ENCODE measurements at regions not wholly inside any gene's neighbourhood (a gene's known extent, or its start where the extent isn't known, plus 50 kb on each side); places are given as distances from the start of the nearest gene placed in this dataset.
"Not testable (repeated sequence)": the region's sequence is repeated elsewhere in the genome, so short reads cannot be mapped to it uniquely, and the experiment has no call there.

DNA sequence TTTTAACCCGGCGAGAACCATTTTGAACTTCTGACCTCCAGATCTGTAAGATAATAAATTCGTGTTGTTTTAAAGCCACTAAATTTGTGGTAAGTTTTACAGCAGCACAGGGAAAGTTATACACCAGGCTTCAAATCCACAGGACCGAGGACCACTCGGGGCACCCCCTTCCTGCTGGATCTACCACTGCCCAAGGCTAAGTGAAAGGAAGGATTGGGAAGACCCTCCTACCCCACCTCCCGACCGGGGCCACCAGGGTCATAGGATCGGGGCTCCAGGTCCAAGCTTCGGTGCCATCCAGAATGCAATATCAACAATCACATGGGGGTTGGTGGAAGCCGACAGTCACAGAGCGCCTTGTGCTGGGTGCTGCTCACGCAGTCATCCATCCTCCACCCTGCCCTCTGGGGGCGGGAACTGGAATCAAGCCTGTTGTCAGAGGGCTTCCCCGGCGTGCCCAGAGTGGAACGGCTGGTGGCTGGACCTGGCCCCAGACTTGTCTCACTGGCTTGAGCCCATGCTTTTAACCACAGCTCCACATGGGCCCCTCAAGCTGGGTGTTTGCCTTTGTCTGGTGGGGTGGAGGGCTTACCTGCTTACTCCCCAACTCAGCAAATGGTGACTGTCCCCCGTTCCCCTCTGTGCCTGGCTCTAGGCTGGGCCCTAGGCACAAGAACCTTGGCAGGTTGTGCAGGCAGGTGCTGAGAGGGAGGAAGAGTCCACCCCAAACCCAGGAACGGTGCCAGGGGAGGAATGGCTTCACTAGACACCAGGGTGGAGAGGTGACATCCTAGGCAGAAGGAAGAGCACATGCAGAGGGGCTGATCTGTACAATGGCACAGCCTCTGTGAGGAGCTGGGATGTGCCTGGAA, 180.3 kb upstream of the RTL1 start:
- no peak for DNase-seq

DNA sequence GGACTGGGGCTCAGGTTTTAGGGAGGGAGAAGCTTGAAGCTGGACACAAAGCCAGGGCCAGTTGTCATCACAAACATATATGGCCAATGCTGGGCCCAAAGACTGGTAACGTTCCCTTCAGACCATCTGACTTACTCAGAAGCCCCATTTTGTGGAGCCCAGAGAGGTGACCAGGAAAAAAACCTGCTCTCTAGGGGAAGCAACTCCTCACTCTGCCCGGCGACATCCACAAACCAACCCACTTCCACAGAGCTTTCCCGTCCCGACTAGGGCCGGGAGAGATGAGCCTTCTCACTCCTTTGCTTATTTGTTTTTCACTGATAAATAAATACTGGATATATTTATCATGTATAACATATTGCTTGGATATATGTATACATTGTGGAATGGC, 180.9 kb upstream of the RTL1 start:
- no peak for DNase-seq

DNA sequence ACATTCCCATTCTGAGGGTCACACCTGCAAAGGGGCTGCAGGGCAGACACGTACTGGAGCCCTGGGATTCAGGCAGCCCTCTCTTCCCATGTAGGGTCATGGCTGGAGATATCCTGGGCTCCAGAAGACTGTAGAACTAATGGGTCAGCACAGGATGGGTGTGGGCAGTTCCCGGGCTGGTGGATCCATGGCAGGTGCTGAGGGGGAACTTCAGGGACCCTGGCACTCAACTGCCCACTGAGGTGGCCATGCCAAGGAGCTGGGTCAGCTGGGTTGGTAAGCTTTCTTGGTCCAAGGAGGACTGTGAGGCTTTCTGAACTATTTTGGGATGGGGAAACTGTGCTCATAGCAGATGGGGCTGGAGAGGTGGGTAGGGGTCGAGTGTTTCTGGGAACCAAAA, 183.4 kb upstream of the RTL1 start:
- DNase-seq, result no peak

DNA sequence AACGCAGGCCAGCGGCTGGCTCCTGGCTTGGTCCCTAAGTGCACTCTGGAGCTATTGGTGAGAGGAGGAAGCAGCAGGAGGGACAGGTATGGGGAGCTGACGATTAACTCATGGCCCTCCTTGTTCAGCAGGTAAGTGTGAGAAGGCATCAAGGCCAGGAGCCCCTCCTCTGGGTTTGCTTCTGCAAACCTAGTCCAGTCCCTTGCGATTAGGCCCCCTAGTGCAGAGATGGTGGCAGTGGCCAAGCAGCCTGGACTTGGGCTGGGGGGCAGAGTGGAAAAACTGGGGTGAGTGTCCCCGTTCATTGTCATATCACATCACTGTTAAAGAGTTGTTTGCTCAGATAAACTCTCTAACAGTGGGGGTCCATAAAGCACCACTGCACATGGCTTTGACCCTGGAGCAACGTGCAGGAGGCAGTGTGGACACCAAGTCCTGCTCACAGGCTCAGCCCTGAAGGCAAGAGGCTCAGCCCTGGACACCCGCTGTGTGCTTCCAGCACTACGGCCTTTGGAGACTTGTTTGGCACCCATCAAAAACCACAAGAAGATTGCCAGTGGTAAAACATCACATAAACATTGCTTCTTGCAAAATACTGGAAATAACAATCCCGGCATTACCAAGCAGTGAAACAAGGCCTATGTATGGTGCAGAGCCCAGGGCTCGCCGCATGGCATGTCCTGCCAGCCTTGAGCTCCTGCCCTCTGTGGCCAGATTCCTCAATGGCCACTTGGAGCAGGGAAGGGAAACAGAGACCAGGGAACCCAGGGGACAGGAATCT, 184.3 kb upstream of the RTL1 start:
- DNase-seq, result no peak

DNA sequence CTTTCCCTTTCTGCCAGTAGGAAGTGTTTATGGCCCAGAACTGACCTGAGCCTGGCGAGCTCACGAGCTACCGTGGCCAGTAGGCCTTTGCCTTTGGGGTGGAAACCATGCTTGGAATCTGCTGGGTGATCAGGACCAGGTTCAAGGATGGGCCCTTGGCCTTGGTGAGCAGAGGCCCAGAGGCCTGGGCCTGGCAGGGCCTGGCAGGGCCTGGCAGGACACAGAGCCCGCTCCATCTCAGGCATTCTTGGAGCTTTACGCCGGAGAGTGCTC, 184.8 kb upstream of the RTL1 start:
- no peak for DNase-seq

DNA sequence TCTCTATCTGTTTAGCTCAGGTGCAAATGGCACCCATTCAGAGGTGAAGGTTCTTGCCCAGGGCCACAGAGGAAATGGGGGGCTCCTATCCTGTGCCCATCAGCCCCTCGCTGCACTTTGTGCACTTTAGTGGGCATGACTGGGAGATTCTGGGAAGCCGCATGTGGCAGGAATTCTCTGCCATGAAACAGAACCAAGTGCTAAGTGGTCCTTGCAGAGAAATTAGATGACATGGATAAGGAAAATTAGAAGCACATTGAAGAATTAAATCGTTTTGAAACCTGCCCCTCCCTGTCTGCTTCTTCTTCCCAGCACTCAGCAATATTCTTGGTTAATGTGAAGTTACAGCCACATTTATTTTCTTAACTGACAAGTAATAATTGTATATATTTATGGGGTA, 185.2 kb upstream of the RTL1 start:
- DNase-seq, result no peak

DNA sequence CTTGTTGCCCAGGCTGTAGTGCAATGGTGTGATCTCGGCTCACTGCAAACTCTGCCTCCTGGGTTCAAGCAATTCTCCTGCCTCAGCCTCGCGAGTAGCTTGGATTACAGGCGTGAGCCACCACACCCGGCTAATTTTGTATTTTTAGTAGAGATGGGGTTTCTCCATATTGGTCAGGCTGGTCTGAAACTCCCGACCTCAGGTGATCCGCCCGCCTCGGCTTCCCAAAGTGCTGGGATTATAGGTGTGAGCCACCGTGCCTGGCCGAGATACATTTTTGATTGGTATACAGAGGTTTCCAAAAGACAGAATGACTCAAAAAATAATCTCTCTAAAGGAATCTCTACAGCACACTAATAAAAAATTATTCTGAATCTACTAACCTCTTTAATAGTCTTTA, 187.0 kb upstream of the RTL1 start:
- not testable (repeated sequence) for DNase-seq

DNA sequence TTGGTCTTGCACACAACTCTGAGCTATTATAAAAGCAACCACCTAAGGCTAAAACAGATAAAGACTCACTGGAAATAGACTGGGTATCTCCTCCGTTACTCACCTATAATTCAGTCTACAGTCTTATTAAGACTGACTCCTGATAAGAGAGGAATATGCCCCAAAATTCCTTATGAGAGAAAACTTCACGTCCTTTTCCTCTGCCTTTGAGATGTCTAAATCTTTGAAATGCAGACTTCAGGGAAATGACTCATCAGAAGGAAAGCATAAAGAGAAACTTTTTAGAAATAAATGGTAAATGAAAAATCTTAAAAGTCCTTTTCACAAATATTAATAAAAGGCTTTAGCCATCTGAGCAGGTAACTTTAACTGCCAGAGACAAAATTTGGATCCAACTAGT, 187.5 kb upstream of the RTL1 start:
- DNase-seq, result no peak

DNA sequence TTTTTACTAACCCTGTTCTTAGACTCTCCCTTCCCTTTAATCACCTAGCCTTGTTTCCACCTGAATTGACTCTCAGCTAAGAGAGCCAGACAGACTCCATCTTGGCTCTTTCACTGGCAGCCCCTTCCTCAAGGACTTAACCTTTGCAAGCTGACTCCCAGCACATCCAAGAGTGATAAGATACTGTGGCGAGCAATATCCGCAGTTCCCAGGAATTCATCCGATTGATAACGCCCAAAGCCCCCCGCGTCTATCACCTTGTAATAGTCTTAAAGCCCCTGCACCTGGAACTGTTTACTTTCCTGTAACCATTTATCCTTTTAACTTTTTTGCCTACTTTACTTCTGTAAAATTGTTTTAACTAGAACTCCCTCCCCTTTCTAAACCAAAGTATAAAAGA, 191.4 kb upstream of the RTL1 start:
- DNase-seq, result not testable (repeated sequence)

DNA sequence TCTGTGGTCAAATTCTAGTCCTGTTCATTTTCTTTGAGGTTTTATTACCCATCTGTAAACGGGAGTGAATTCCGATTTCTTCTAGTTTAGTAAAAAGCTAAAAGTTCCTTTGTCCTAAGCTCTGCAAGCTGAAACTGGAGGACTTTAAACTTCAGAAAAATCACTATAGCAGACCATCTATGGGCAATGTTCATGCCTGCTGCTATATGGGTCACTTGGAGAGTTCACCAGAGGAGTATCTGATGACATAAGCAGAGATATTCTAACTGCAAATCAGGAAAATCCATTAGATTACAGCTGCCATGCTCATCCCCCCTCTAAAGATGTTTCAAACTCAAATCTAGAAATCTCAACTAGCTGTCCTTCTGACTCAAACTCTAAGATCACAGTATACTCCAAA, 193.0 kb upstream of the RTL1 start:
- no peak for DNase-seq

DNA sequence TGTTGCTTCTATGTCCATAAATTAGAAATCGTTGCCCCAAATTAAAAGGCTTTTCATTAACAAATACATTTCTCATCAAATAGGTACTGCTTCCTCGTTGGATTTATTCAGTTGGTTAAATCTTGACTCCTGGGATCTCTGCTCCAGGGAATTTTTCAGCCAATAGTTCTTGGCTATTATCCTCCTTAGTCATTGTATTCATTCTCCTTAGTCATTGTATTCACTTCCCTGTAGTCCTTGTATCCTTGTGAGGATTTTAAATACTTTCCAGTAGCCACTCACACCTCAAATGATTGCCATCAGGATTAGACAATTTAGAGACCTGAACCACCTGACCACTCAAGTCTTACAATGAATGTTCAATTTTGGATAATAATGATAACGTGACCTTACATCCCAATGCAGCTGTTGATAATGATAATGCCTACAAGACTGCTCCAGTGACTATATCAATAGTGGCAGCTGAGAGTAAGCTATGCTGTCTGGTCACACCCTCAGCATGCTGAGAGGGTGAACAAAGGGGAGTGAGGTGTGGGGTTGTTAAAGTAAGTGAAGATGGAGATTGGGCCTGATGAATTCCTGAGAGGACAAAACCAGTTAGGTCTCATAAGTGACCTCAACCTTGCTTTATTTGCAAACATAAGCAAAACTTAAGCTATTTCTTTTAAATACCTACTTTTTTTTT, 193.7 kb upstream of the RTL1 start:
- DNase-seq, result no peak

DNA sequence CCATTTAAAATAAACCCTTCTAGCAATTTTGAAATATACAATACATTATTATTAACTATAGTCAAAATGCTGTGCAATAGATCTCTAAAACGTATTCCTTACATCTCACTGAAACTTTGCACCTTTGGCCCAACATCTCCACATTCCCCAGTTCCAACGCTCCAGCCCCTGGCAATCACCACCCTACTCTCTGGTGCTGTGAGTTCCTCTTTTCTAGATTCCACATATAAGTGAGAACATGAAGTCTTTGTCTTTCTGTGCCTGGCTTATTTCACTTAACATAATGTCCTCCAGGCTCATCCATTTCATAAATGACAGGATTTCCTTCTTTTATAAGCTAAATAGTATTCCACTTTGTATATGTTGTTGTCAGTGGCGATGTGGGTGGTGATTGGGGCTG, 194.7 kb upstream of the RTL1 start:
- DNase-seq, result no peak

DNA sequence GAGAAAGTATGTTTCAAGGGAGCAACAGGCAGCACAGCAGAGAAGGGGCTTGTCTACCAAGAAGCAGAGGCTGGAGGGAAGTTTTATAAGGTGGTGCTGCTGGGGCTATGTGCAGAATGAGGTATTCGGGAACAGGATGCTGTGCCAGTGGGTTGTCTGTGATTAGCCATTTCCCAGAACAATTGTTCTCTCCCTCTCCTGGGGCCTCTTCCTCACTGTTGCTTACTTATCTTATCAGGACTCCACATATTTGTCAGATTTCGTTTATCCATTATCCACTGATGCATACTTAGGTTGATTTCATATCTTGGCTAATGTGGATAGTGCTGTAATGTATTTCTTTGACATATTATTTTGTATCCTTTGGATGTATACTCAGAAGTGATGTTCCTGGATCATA, 195.1 kb upstream of the RTL1 start:
- DNase-seq, result no peak

DNA sequence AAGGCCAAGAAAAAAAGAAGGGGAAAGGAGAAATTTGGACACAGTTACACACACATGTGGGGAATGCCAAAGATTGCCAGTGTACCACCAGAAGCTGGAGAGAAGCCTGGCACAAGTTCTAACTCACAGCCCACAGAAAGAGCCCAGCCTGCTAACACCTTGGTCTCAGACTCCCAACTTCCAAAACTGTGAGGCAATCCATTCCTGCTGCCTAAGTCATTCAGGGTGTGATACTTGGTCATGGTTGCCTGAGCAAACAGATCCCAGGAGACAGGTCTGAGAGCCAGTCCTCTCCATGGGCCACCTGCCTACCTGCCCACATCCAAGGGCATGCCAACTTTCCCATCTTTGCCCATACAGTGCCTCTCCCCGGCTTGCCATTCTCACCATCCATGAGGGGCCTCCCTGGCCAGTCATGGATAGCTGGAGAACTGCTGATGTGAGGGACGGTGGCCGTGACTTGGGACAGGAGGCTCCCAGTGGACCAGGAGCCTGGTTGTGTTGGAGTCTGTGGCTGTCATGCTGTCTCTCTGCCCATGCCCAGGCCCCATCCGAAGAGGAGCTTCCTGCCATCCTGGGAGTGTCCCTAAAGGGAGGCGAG, 198.0 kb upstream of the RTL1 start:
- DNase-seq, result no peak

DNA sequence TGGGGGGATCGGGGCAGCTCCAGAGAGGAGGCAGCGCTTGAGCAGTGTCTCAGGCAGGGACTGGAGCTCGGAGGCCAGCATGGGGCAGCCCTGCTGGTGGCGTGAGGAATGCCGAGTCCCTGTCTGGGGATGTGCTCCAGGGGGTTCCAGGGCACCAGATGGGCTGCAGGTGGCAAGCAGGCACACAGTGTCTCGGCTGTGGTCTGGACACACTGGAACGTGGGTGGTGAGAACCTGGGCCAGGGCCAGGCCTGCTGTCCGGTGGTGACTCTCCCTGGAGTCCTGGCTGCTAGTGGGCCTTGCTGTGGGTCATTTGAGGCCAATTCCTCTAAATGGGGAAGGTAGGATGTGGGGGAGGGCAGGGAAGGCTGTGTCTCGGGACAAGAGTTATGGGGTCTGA, 199.4 kb upstream of the RTL1 start:
- DNase-seq, result no peak

DNA sequence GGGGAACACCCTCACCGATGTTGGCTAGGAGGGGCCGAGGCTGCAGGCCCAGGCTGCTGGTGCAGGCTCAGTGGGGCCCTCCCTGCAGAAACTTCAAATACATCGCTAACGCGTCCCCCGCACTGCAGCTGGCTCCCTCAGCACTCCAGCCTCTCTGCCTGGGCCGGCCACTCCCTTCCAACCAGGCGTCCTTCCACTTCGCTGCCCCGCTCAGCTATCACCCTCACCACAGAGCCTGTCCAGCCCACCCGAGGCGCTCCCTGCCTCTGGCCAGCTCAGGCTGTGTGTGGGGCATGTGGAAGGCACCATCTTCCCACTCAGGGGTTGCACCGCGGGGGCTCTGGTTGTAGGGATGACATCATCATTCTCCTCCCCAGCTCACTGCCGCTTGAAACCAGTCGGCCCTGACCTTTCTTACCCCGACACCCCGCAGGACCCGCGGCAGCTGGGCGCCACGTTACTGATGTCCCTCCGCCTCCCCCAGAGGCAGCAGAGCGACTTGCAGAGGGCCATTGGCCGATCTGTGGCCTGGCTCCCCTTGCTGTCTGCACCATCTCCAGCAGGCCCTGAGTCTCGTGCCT, 199.9 kb upstream of the RTL1 start:
- DNase-seq, result no peak

DNA sequence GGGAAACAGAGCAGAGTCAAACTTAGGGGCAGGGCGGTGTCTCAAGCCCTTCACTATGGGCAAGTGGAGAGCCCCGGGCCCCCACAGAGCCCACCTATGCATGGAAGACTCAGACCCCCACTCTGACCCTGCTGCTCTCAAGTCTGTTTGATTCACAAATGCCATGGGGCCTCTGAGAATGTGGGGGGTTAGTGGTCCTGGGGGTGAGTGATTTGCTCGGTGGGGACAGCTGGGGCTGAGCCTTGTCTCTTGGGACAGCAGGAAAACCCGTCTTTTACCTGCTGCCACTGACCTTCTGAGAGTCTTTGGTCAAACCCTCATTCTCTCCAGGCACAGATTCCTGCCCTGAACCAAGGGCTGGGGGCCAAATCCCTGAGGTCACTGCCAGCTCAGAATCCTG, 201.0 kb upstream of the RTL1 start:
- DNase-seq, result no peak

DNA sequence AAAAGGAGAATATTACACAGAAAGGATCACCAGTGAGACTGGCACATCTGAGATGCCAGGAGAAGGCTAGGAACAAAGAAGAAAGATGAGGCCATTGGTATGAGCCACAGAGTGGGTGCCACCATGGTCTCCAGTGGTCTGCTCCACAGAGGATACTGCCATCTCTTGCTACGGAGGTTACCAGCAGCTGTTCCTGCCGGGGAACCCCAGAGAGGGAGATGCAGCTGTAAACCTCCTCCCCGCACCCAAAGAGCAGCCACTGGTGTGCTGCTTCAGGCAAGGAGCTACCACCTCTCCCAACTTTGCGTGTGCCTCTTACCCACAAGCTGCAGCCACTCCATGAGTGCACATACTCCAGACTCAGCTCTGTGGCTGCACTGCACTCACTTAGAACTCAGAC, 201.5 kb upstream of the RTL1 start:
- no peak for DNase-seq

DNA sequence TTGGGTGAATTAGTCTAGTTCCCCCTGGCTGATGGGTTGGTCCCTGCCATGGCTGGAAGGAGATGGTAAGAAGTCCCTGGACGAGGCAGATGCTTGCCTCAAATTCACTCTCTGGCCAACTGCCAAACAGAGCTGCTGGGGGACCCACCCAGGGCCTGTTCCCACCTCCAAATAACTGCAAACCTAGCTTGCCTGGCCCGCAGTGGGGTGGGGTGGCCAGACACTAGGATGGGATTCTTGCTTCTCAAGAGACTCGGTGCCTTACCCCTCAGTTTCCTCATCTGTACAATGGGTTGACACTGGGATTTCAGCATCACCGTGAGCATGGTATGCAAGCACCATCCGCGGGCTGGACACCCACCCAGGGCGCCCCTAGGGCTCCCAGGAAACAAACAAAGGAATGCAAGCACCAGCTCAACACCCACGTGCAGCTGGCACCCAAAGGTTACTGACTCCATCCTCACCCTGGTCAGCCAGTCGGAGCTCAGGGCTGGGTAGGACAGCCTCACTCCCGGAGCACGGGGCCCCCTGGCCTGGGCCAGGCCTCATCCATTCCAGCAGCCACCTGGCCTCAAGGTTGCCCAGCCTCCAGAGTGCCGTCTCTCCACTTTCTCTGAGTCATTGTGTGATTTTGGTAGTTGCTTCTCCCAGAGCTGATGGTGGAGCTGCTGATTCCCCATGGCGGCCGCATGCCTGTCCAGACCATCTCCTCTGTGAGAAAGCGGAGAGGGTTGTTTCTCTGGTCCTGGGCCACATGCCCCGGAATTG, 205.2 kb upstream of the RTL1 start:
- DNase-seq, result no peak

DNA sequence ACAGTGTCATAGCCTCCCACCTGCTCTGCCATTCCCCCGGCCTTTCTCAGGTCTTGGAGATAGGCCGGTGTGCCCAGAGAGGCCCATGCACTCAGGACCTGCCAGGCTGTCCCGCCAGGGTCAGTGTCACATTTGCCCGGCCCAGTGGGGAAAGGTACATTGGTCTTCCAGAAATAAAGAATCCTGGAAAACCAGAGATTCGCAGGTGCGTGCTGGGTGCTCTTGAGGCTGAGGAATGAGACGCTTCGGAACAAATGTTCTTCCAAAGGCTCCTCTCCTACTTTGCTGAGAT, 205.8 kb upstream of the RTL1 start:
- DNase-seq, result no peak

DNA sequence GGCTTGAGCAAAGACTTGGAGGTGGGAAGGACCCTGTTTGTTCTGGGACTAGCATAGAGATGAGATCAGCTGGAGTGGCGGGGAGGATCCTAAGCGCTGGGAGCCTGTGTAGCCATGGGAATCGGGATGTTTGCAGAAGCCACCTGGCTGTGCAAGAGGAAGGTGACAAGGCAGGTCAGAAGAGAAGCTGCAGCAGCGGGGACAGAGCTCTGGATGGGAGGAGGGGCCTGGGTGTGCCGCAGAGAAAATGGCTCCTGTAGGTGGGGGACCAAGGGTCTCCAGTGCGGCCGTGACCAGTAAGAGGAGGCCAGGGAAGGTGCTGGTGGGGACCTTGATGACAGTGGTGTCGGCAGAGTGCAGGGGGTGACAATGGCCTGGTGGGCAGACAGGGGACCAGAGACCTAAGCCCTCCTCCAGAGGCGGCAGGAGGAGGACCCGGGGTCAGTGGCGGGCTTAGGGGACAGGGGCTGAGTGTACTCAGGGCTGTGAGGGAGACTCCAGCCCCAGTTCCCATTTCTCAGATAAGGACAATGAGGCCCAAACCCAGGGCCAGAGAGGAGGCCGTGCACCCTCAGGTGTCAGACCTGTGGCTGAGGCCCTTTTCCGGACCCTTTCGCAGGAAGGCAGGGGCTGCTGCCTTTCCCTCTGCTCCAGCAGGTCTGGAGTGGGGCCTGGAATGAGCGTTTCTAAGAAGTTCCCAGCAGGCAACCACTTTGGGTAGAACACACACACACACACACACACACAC, 206.6 kb upstream of the RTL1 start:
- no peak for DNase-seq

All from activated CD4-positive, alpha-beta T cell treated with anti-CD3 and anti-CD28 coated beads, Interleukin-2, amount 50 U/mL, for 1 hour (primary cell).